Activated CD8-positive, alpha-beta memory T cell treated with anti-CD3 and anti-CD28 coated beads, Interleukin-2, amount 10 ng/mL, durations not matched to agents 7 days and 5 days (primary cell): ENCODE measurements at regions not wholly inside any gene's neighbourhood (a gene's known extent, or its start where the extent isn't known, plus 50 kb on each side); places are given as distances from the start of the nearest gene placed in this dataset.
A peak's percentile ranks its signal among the peaks of the same experiment; 100 is the strongest.
"Not testable (repeated sequence)": the region's sequence is repeated elsewhere in the genome, so short reads cannot be mapped to it uniquely, and the experiment has no call there.

Source experiments
- ATAC-seq: fragments of 150-1000 bp; cut with Tn5 transposase; one replicate; pipeline ENCODE4 v1.10.0; 2021; ENCODE audit warnings: moderate library complexity
- CTCF ChIA-PET: fragments of 350-600 bp; sonication (Branson Sonifier 250); formaldehyde crosslinking; loops from one replicate; lab custom pipeline; 2021; ENCODE audit warnings: antibody characterized with exemption; lab: Charles Lee
- DNase-seq: peaks from one replicate; pipeline ENCODE4 v3.0.0-alpha.2; 2020
- H3K27ac Mint-ChIP-seq: one replicate; pipeline ENCODE4 v1.8.0; 2021; ENCODE audit warnings: mild to moderate bottlenecking, mixed read lengths
- H3K27me3 Mint-ChIP-seq: one replicate; pipeline ENCODE4 v1.8.0; 2021; ENCODE audit warnings: mixed read lengths
- H3K36me3 Mint-ChIP-seq: one replicate; pipeline ENCODE4 v1.8.0; 2021; ENCODE audit warnings: mild to moderate bottlenecking, mixed read lengths
- H3K4me1 Mint-ChIP-seq: one replicate; pipeline ENCODE4 v1.8.0; 2021; ENCODE audit warnings: mixed read lengths
- H3K4me3 Mint-ChIP-seq: one replicate; pipeline ENCODE4 v1.8.0; 2021; ENCODE audit warnings: mild to moderate bottlenecking, moderate library complexity, mixed read lengths
- H3K9me3 Mint-ChIP-seq: one replicate; pipeline ENCODE4 v1.8.0; 2022; ENCODE audit warnings: low read depth, mixed read lengths

DNA sequence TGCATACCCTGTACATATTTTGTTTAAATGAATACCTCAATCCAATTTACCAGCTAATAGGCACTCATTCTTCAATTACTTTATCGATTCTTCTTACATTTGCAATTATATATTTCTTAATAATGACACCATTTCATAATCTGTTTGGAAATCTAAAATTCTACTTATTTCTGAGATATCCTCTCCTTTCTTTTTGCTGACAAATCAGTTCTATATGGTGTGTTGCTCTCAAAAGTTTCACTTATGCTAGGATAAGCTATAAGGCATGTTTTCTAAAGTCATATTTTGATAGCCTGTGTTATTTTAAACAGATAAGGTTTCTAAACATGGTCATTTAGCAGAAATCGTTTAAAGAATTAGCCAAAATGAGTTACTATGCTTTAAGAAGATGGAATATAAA, 140.6 kb upstream of the GJE1 start:
- H3K36me3 Mint-ChIP-seq: no peaks in the 10 kb centered on the region
- ATAC-seq: no peak
- H3K9me3 Mint-ChIP-seq: peaks cover 2% of the 10 kb centered on the region
- no peak overlapping the region for H3K4me3 Mint-ChIP-seq
- DNase-seq: no peak
- no peak overlapping the region for H3K27ac Mint-ChIP-seq
- no peaks in the 10 kb centered on the region for H3K4me1 Mint-ChIP-seq
- no peaks in the 10 kb centered on the region for H3K27me3 Mint-ChIP-seq
- CTCF ChIA-PET: interaction anchor here (2.2 kb wide), 1 partner anchor 119 kb away, joined by 8 read pairs; no protein-coding TSS in a partner anchor

DNA sequence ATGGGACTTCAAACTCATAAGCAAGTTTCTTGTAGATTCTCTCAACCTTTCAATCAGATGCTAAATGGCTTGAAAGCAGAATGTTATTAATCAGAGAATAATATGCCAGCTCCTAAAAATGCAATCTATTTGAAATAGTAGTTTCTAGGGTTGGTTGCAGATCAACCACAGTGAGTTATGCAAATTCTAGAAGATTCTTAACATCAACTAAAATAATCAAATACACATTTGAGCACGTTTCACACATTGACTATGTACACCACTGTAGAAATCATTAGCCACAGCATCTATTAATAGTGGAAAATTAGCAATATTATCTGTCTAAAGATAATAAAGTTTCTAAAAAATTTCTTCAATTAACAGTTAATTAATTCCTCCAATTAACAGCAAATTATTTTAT, 141.9 kb upstream of the GJE1 start:
- Mint-ChIP-seq H3K27ac (no peak overlapping the region), H3K4me1 (no peaks in the 10 kb centered on the region), H3K27me3 (no peaks in the 10 kb centered on the region), H3K36me3 (no peaks in the 10 kb centered on the region), H3K4me3 (no peak overlapping the region), H3K9me3 (no peaks in the 10 kb centered on the region)
- ATAC-seq (no peak), DNase-seq (no peak)
- CTCF ChIA-PET: interaction anchor here (2.2 kb wide), 1 partner anchor 121 kb away, joined by 8 read pairs; no protein-coding TSS in a partner anchor

DNA sequence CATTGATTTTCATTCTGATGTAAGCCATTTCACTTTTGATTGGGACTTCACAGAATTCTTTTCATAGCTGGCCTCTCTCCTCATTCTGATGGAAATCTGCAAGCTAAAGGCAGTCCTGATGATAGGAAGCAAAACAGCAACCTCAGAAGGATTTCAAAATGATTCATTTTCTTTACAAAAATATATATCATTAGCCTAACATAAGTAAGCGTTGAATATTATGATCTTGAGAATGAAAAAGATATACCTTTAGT, 143.1 kb upstream of the GJE1 start:
- Mint-ChIP-seq H3K4me1 (no peaks in the 10 kb centered on the region), H3K9me3 (no peaks in the 10 kb centered on the region), H3K4me3 (no peak overlapping the region), H3K27me3 (no peaks in the 10 kb centered on the region), H3K36me3 (no peaks in the 10 kb centered on the region), H3K27ac (no peak overlapping the region)
- ATAC-seq (no peak), DNase-seq (no peak)
- CTCF ChIA-PET: interaction anchor here (0.7 to 2.6 kb wide), 5 partner anchors 8 to 123 kb away, joined by 3 to 12 read pairs (median 3); no protein-coding TSS in a partner anchor

DNA sequence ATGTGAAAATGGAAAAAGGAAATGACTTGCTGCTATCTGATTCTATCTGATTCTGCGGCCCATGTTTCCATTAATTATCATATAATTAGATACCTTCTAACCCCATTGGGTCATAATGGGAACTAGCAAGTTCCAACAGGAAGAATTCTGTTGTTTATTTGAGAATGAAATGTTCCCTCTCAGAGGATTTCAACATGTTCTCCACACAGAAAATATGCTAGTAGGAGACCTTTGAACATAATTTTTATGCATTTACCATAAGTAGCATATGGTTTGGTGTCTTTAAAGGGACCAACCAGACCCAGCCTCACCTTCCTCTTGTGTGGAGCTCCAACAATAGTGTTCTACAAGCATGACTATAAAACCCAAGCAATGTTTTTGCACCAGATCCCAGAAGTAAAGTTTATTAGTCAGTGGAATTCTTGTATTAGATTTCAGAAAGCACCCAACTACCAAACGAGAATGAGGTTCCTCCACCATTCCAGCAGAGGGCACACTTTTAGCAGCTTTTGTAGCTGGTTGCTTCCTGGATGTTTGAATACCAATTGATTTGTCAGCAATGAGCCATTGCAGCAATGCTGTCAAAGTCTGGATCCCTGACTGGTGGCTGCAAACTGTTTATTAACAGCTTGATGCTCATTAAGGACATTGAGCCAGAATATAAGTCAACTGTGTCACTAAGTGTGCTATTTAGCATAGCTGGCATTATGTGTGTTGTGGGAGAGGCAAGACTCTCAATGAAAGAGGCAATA, 143.6 kb upstream of the GJE1 start:
- Mint-ChIP-seq H3K4me1 (no peaks in the 10 kb centered on the region), H3K9me3 (no peaks in the 10 kb centered on the region), H3K27me3 (no peaks in the 10 kb centered on the region), H3K36me3 (no peaks in the 10 kb centered on the region), H3K27ac (no peak overlapping the region), H3K4me3 (no peak overlapping the region)
- peak; percentile 53 for DNase-seq
- no peak for ATAC-seq
- CTCF ChIA-PET: interaction anchor here (0.7 to 2.6 kb wide), 5 partner anchors 9 to 123 kb away, joined by 3 to 12 read pairs (median 3); no protein-coding TSS in a partner anchor

DNA sequence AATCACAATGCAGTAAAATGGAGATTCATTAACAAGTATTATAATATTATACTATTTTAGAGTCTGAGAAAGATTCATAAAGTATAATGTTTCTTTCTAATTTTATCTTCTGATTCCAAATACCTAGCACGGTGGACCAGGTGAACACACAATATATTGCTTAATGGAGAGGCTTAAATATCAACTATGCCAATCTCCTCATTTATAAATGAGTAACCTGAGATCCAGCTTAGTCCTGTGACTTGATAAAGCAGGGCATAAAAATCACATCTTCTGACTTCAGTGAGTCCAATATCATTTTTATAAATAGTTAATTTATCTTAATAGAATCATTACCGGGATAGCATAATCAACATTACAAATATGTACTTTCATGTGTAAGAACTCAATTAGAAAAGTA, 144.4 kb upstream of the GJE1 start:
- ATAC-seq: no peak
- H3K27me3 Mint-ChIP-seq: no peaks in the 10 kb centered on the region
- CTCF ChIA-PET: interaction anchor here (2.6 kb wide), 1 partner anchor 124 kb away, joined by 12 read pairs; no protein-coding TSS in a partner anchor
- no peaks in the 10 kb centered on the region for H3K9me3 Mint-ChIP-seq
- no peak overlapping the region for H3K27ac Mint-ChIP-seq
- no peak for DNase-seq
- H3K4me1 Mint-ChIP-seq: no peaks in the 10 kb centered on the region
- no peaks in the 10 kb centered on the region for H3K36me3 Mint-ChIP-seq
- no peak overlapping the region for H3K4me3 Mint-ChIP-seq

DNA sequence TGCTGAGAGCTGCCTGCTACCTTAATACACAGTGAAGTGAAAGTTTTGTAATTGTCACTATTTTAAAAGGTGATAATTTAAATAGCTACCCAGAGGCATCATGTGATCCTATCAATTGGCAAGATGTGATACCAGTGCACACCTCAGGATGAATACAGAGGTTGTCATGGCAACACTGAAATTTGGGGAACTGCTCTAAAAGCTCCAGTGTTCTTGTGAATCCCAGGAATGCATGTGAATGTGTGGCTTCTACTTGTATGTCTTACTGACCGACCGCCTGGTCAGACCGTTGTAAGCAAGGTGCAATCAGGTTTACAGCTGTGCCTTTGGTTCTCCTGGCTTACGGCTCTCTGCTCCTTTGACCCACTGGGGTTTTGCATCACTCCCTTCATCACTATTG, 146.3 kb upstream of the GJE1 start:
- CTCF ChIA-PET: interaction anchor here (1.4 kb wide), 1 partner anchor 16 kb away, joined by 3 read pairs; no protein-coding TSS in a partner anchor
- H3K36me3 Mint-ChIP-seq: no peaks in the 10 kb centered on the region
- H3K9me3 Mint-ChIP-seq: no peaks in the 10 kb centered on the region
- no peaks in the 10 kb centered on the region for H3K27me3 Mint-ChIP-seq
- H3K4me1 Mint-ChIP-seq: no peaks in the 10 kb centered on the region
- H3K27ac Mint-ChIP-seq: no peak overlapping the region
- H3K4me3 Mint-ChIP-seq: no peak overlapping the region
- DNase-seq (no peak), ATAC-seq (no peak)

DNA sequence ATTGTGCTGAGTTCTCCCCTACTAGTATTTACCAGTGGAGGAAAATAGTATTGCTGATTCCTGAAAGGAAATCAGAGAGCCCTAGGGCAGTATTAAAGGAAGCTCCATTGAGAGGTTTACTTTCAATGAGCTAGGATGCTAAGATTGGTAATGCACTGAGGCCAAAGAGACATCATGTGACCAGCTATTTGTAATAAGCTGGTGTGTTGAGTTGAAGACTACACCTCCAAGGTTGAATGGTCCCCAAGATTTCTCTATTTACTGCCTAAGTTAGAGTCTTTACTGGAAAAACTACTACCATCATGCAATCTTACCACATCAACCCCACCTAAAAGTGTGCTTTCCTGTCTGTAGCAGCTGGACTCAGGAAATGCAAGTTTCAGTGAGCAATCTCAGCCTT, 151.5 kb upstream of the GJE1 start:
- no peaks in the 10 kb centered on the region for H3K36me3 Mint-ChIP-seq
- DNase-seq: no peak
- no peaks in the 10 kb centered on the region for H3K9me3 Mint-ChIP-seq
- no peaks in the 10 kb centered on the region for H3K27me3 Mint-ChIP-seq
- H3K27ac Mint-ChIP-seq: no peak overlapping the region
- H3K4me1 Mint-ChIP-seq: no peaks in the 10 kb centered on the region
- CTCF ChIA-PET: no interaction called here
- no peak for ATAC-seq
- H3K4me3 Mint-ChIP-seq: no peak overlapping the region

DNA sequence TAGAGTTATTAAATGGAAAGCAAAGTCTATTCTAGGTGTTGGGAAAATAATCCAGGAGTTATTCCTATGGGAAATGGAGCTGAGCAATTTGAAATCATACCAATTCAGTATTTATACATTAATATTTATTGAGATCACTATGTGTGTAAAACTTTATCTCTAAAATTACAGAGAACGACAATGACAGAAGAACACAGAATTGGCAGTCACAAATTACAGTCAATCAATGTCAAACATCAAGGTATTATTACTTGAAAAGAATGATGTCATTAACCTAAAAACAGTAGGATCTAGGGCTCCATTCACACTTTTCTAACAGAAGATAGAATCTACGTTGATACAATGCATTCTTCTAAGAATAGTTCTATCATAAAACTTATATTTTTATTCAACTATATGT, 154.9 kb upstream of the GJE1 start:
- H3K27ac Mint-ChIP-seq: no peak overlapping the region
- no peak for ATAC-seq
- no peaks in the 10 kb centered on the region for H3K36me3 Mint-ChIP-seq
- DNase-seq: no peak
- no peaks in the 10 kb centered on the region for H3K27me3 Mint-ChIP-seq
- no peak overlapping the region for H3K4me3 Mint-ChIP-seq
- no peaks in the 10 kb centered on the region for H3K9me3 Mint-ChIP-seq
- H3K4me1 Mint-ChIP-seq: no peaks in the 10 kb centered on the region
- CTCF ChIA-PET: no interaction called here

DNA sequence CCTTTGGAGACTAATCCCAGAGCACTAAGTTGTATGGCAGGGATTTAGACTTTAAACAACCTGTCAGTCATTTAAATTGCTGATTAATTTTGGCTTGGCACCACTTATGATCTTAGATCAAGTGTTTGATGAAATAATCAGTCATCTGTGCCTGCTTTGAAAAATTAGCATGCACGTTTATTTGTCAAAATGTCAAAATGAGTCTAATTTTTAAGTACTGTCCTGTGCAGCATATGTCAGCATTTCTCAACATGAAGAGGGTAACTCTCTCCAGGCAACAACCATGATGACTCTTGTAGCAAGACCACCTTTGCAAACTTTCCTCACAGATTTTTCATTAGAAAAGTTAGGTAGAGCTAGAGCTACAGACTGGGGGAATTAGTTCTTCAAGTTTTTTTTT, 155.7 kb upstream of the GJE1 start:
- no peak overlapping the region for H3K4me3 Mint-ChIP-seq
- H3K9me3 Mint-ChIP-seq: no peaks in the 10 kb centered on the region
- ATAC-seq (no peak), DNase-seq (no peak)
- no peaks in the 10 kb centered on the region for H3K27me3 Mint-ChIP-seq
- no peaks in the 10 kb centered on the region for H3K4me1 Mint-ChIP-seq
- H3K27ac Mint-ChIP-seq: no peak overlapping the region
- CTCF ChIA-PET: no interaction called here
- no peaks in the 10 kb centered on the region for H3K36me3 Mint-ChIP-seq

DNA sequence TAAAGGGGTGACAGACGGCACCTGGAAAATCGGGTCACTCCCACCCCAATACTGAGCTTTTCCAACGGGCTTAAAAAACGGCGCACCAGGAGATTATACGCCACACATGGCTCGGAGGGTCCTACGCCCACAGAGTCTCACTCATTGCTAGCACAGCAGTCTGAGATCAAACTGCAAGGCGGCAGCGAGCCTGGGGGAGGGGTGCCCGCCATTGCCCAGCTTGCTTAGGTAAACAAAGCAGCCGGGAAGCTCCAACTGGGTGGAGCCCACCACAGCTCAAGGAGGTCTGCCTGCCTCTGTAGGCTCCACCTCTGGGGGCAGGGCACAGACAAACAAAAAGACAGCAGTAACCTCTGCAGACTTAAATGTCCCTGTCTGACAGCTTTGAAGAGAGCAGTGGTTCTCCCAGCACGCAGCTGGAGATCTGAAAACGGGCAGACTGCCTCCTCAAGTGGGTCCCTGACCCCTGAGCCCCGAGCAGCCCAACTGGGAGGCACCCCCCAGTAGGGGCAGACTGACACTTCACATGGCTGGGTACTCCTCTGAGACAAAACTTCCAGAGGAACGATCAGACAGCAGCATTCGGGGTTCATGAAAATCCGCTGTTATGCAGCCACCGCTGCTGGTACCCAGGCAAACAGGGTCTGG, 162.8 kb upstream of the GJE1 start:
- CTCF ChIA-PET, H3K27me3 Mint-ChIP-seq, ATAC-seq, H3K4me1 Mint-ChIP-seq, H3K4me3 Mint-ChIP-seq, H3K27ac Mint-ChIP-seq, H3K9me3 Mint-ChIP-seq, H3K36me3 Mint-ChIP-seq, DNase-seq: not testable (repeated sequence)

DNA sequence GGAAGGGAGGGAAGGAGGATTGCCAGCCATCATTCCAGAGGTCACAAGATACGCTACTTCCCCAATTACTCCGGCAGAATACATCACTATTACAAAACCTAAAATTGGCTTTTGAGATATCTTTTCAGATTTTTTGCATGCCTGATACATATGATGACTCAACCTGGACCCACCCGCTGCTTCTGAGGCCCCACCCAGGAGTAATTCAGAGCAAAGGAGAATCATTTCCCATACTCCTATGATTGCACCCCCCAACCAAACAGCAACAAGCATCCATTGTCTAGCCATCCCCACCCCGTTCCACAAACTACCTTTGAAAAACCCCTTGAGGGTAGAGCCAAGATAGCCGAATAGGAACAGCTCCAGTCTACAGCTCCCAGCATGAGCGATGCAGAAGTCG, 163.5 kb upstream of the GJE1 start:
- Mint-ChIP-seq H3K27ac (no peak overlapping the region), H3K4me3 (no peak overlapping the region), H3K27me3 (no peaks in the 10 kb centered on the region), H3K9me3 (peaks cover 6% of the 10 kb centered on the region), H3K4me1 (no peaks in the 10 kb centered on the region), H3K36me3 (no peaks in the 10 kb centered on the region)
- DNase-seq (no peak), ATAC-seq (no peak)
- CTCF ChIA-PET: no interaction called here

DNA sequence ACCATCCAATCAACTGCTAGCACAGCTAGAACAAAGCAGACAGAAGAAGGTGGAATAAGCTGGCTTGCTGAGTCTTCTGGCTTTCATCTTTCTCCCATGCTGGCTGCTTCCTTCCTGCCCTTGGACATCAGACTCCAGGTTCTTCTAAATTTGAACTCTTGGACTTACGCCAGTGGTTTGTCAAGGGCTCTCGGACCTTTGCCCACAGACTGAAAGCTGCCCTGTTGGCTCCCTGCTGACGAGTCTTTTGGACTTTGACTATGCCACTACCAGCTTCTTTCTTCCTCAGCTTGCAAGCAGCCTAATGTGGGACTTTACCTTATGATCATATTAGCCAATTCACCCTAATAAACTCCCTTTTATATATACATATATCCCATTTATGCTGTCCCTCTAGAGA, 164.1 kb upstream of the GJE1 start:
- Mint-ChIP-seq H3K27ac (no peak overlapping the region), H3K27me3 (no peaks in the 10 kb centered on the region), H3K4me1 (no peaks in the 10 kb centered on the region), H3K4me3 (no peak overlapping the region), H3K9me3 (peaks cover 6% of the 10 kb centered on the region), H3K36me3 (no peaks in the 10 kb centered on the region)
- CTCF ChIA-PET: no interaction called here
- ATAC-seq (no peak), DNase-seq (no peak)

DNA sequence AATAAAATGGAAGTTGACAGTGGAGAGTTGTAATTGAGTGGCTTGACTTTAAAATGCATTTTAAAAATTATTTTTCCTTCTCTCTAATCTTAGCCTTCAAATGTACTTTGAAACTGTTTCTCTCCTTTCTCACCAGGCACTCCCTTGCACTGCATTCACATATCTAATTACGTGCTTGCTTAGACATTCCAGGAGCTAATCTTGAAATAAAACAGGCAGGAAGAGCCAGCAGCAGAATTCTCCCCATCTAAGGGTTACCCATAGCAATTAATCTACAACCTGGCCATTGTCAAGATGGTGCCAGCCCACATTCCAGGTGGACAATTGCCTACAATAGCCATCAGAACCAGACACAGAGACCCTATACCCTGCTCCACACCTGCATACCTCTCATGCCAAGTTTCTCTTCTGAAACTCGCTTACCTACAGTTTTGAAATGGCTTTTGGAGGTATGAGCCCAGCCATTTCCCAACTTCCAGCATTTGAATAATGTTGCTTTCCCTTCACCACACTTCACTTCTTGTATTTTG, 167.6 kb upstream of the GJE1 start:
- Mint-ChIP-seq H3K9me3 (peaks cover 6% of the 10 kb centered on the region), H3K27me3 (no peaks in the 10 kb centered on the region), H3K36me3 (no peaks in the 10 kb centered on the region), H3K4me3 (no peak overlapping the region), H3K4me1 (no peaks in the 10 kb centered on the region), H3K27ac (no peak overlapping the region)
- ATAC-seq (no peak), DNase-seq (no peak)
- CTCF ChIA-PET: no interaction called here
